Neural cell (in vitro differentiated cells): ENCODE measurements at regions not wholly inside any gene's neighbourhood (a gene's known extent, or its start where the extent isn't known, plus 50 kb on each side); places are given as distances from the start of the nearest gene placed in this dataset.

Experiments
- EZH2 ChIP-seq: fragments of 200-600, 300-800 bp; shearing (Covaris generic), sonication (generic); IDR thresholded peaks from 2 replicates; pipeline ENCODE4 v1.6.1; 2014; ENCODE audit warnings: antibody characterized with exemption, low read length, borderline replicate concordance, mild to moderate bottlenecking; ENCODE audit not compliant: insufficient read depth, poor library complexity, severe bottlenecking
- MXI1 ChIP-seq: fragments of 450-650 bp; conservative IDR thresholded peaks from 2 replicates; pipeline ENCODE4 v1.6.1; 2014; ENCODE audit warnings: antibody characterized with exemption, mild to moderate bottlenecking; ENCODE audit not compliant: poor library complexity, severe bottlenecking
- POLR2AphosphoS5 ChIP-seq: IDR thresholded peaks from 2 replicates; pipeline ENCODE4 v1.6.1; 2012
- TF ChIP-seq, protein P1 (sequence below): fragments of 450-650 bp; IDR thresholded peaks from 2 replicates; pipeline ENCODE4 v1.5.1; 2014; ENCODE audit warnings: antibody characterized with exemption, mild to moderate bottlenecking, moderate library complexity; ENCODE audit not compliant: poor library complexity, severe bottlenecking

DNA sequence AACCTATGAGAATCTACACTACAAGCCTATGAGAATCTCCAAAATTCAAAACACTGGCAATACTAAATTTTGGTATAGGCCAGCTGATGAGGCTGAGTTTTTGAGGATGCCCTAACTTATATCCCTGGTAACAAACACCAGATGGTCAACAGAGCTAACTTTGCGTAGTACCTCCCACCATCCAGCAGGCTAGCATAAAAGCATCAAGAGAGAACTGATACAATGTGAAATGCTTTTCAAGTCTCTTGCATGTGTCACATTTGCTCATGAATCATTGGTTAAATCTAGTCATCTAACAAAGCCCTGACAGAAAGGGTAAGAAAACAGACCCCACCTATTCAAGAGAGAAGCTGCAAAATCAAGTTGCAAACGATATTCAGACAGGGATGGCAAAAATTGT, 1609.7 kb upstream of the CDH9 start:
- TF ChIP-seq, protein P1, sequence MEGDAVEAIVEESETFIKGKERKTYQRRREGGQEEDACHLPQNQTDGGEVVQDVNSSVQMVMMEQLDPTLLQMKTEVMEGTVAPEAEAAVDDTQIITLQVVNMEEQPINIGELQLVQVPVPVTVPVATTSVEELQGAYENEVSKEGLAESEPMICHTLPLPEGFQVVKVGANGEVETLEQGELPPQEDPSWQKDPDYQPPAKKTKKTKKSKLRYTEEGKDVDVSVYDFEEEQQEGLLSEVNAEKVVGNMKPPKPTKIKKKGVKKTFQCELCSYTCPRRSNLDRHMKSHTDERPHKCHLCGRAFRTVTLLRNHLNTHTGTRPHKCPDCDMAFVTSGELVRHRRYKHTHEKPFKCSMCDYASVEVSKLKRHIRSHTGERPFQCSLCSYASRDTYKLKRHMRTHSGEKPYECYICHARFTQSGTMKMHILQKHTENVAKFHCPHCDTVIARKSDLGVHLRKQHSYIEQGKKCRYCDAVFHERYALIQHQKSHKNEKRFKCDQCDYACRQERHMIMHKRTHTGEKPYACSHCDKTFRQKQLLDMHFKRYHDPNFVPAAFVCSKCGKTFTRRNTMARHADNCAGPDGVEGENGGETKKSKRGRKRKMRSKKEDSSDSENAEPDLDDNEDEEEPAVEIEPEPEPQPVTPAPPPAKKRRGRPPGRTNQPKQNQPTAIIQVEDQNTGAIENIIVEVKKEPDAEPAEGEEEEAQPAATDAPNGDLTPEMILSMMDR = no peak
- no peak for TF ChIP-seq MXI1
- TF ChIP-seq EZH2 = no peak
- no peak for TF ChIP-seq POLR2AphosphoS5
